Neural cell (in vitro differentiated cells): ENCODE measurements at regions not wholly inside any gene's neighbourhood (a gene's known extent, or its start where the extent isn't known, plus 50 kb on each side); places are given as distances from the start of the nearest gene placed in this dataset.
A peak's percentile ranks its signal among the peaks of the same experiment; 100 is the strongest.

ENCODE experiments used
- H2AFZ ChIP-seq: fragments of 200-600, 300-800 bp; sonication (generic), shearing (Covaris generic); 2 replicates; pipeline ENCODE4 v1.6.0; 2014; ENCODE audit warnings: low read depth, mild to moderate bottlenecking, antibody characterized with exemption, low read length, moderate library complexity
- H3F3A ChIP-seq: fragments of 200-600 bp; shearing (Covaris generic); 2 replicates; pipeline ENCODE4 v1.6.1; 2016; ENCODE audit warnings: mild to moderate bottlenecking, moderate library complexity, mixed read lengths, antibody characterized with exemption, low read length; ENCODE audit not compliant: insufficient read depth, poor library complexity, severe bottlenecking
- H3K27ac ChIP-seq: fragments of 200-600, 300-800 bp; sonication (generic), shearing (Covaris generic); 2 replicates; pipeline ENCODE4 v1.5.1; 2014; ENCODE audit warnings: mild to moderate bottlenecking, low read length, moderate library complexity
- H3K27me3 ChIP-seq: fragments of 300-800, 200-600 bp; sonication (generic), shearing (Covaris generic); 2 replicates; pipeline ENCODE4 v1.6.0; 2014; ENCODE audit warnings: mild to moderate bottlenecking, low read depth, low read length, moderate library complexity; ENCODE audit not compliant: insufficient read depth
- H3K36me3 ChIP-seq: fragments of 300-800, 200-600 bp; sonication (generic), shearing (Covaris generic); 2 replicates; pipeline ENCODE4 v1.5.1; 2014; ENCODE audit warnings: mild to moderate bottlenecking, antibody characterized with exemption, low read length, moderate library complexity; ENCODE audit not compliant: insufficient read depth
- H3K4me2 ChIP-seq: fragments of 300-800, 200-600 bp; sonication (generic), shearing (Covaris generic); 2 replicates; pipeline ENCODE4 v1.6.0; 2014; ENCODE audit warnings: mild to moderate bottlenecking, low read length
- H3K4me3 ChIP-seq: fragments of 300-800, 200-600 bp; sonication (generic), shearing (Covaris generic); 2 replicates; pipeline ENCODE4 v1.5.1; 2014; ENCODE audit warnings: mild to moderate bottlenecking, low read length, moderate library complexity
- H3K79me2 ChIP-seq: fragments of 200-600 bp; shearing (Covaris generic); replicated peaks from 2 replicates; pipeline ENCODE4 v1.6.0; 2014; ENCODE audit warnings: mild to moderate bottlenecking, low read length, moderate library complexity; ENCODE audit not compliant: insufficient read depth
- H3K9ac ChIP-seq: fragments of 300-800, 200-600 bp; sonication (generic), shearing (Covaris generic); 2 replicates; pipeline ENCODE4 v1.6.1; 2016; ENCODE audit warnings: mild to moderate bottlenecking, low read length, mixed read lengths
- H3K9me2 ChIP-seq: fragments of 200-600 bp; shearing (Covaris generic); 2 replicates; pipeline ENCODE4 v1.6.1; 2016; ENCODE audit warnings: mild to moderate bottlenecking, low read length, mixed read lengths; ENCODE audit not compliant: insufficient read depth
- H3K9me3 ChIP-seq: fragments of 200-600, 300-800 bp; sonication (generic), shearing (Covaris generic); 2 replicates; pipeline ENCODE4 v1.6.1; 2016; ENCODE audit warnings: mild to moderate bottlenecking, mixed run types, low read length, moderate library complexity, mixed read lengths
- H4K20me1 ChIP-seq: fragments of 200-600 bp; shearing (Covaris generic); 2 replicates; pipeline ENCODE4 v1.6.1; 2016; ENCODE audit warnings: mild to moderate bottlenecking, mixed run types; ENCODE audit not compliant: insufficient read depth
- EP300 ChIP-seq: fragments of 450-650 bp; conservative IDR thresholded peaks from 2 replicates; pipeline ENCODE4 v1.6.1; 2014; ENCODE audit warnings: antibody characterized with exemption, mild to moderate bottlenecking, moderate library complexity; ENCODE audit not compliant: poor library complexity, severe bottlenecking
- EZH2 ChIP-seq: fragments of 200-600, 300-800 bp; shearing (Covaris generic), sonication (generic); IDR thresholded peaks from 2 replicates; pipeline ENCODE4 v1.6.1; 2014; ENCODE audit warnings: antibody characterized with exemption, low read length, borderline replicate concordance, mild to moderate bottlenecking; ENCODE audit not compliant: insufficient read depth, poor library complexity, severe bottlenecking
- MXI1 ChIP-seq: fragments of 450-650 bp; conservative IDR thresholded peaks from 2 replicates; pipeline ENCODE4 v1.6.1; 2014; ENCODE audit warnings: antibody characterized with exemption, mild to moderate bottlenecking; ENCODE audit not compliant: poor library complexity, severe bottlenecking
- POLR2AphosphoS5 ChIP-seq: IDR thresholded peaks from 2 replicates; pipeline ENCODE4 v1.6.1; 2012
- RAD21 ChIP-seq: fragments of 450-650 bp; conservative IDR thresholded peaks from 2 replicates; pipeline ENCODE4 v1.6.1; 2014; ENCODE audit warnings: antibody characterized with exemption, mild to moderate bottlenecking, moderate library complexity
- SMC3 ChIP-seq: fragments of 450-650 bp; conservative IDR thresholded peaks from 2 replicates; pipeline ENCODE4 v1.6.1; 2014; ENCODE audit warnings: antibody characterized with exemption, mild to moderate bottlenecking, moderate library complexity; ENCODE audit not compliant: poor library complexity
- TAF1 ChIP-seq: IDR thresholded peaks from 2 replicates; pipeline ENCODE4 v1.6.1; 2012; ENCODE audit warnings: low read depth
- TF ChIP-seq, protein P1 (sequence below): IDR thresholded peaks from 2 replicates; pipeline ENCODE4 v1.6.1; 2012; ENCODE audit warnings: borderline replicate concordance
- TF ChIP-seq, protein P2 (sequence below): fragments of 450-650 bp; IDR thresholded peaks from 2 replicates; pipeline ENCODE4 v1.5.1; 2014; ENCODE audit warnings: antibody characterized with exemption, mild to moderate bottlenecking, moderate library complexity; ENCODE audit not compliant: poor library complexity, severe bottlenecking

DNA sequence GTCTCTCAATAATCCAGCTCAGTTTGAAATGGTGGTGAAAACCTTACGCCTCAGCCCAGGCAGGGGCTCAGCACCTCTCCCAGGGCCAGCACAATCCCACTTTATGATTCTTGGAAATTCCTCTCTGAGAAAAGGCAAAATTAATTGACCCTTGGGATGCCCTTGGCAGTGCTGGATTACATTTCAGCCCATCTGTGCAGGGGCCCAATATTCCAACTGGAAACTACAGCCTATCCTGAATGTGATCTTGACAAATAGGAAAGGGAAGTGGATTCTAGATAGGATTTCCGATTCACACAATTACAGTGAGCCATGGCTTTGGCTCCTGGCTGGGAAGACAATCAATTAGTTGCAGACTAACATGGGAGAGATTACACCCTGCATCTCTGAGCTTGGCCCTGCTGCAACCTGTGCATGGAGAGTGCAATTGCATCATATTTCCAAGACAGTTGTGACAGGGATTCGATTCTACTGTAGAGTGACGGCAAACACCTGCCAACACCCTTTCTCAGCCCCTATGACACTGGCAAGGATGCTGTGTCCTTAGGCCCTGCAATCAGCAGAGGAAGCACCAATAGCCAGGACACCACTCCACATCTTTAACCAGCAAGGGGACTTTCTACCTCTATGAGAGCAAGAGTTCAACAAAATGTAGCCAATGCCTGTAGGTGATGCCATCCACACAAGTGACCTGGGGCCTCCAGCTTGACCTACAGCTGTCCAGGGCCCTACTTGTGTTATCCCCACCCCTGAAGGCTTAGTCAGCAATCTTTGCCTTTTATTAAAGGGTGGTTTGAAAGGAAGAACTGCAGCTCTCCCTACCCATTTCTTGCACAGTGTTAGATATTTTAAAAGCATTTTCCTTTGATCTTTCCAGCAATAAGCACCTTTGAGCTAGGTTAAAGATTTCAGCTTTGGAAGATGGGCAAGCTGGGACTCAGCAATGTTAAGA, 187.2 kb upstream of the HS6ST1 start:
- H4K20me1 ChIP-seq: no peaks in the 10 kb centered on the region
- peak overlapping the region; percentile 21 for H3K4me3 ChIP-seq
- no peak overlapping the region for H3K9ac ChIP-seq
- H3K9me2 ChIP-seq: no peaks in the 10 kb centered on the region
- peak overlapping the region; percentile 26 for H3K27ac ChIP-seq
- no peak overlapping the region for H3K4me2 ChIP-seq
- H3F3A ChIP-seq: no peaks in the 10 kb centered on the region
- no peak for TF ChIP-seq MXI1
- no peak for TF ChIP-seq EP300
- TF ChIP-seq EZH2: no peak
- TF ChIP-seq POLR2AphosphoS5: no peak
- TF ChIP-seq SMC3: no peak
- TF ChIP-seq TAF1: no peak
- TF ChIP-seq, protein P1, sequence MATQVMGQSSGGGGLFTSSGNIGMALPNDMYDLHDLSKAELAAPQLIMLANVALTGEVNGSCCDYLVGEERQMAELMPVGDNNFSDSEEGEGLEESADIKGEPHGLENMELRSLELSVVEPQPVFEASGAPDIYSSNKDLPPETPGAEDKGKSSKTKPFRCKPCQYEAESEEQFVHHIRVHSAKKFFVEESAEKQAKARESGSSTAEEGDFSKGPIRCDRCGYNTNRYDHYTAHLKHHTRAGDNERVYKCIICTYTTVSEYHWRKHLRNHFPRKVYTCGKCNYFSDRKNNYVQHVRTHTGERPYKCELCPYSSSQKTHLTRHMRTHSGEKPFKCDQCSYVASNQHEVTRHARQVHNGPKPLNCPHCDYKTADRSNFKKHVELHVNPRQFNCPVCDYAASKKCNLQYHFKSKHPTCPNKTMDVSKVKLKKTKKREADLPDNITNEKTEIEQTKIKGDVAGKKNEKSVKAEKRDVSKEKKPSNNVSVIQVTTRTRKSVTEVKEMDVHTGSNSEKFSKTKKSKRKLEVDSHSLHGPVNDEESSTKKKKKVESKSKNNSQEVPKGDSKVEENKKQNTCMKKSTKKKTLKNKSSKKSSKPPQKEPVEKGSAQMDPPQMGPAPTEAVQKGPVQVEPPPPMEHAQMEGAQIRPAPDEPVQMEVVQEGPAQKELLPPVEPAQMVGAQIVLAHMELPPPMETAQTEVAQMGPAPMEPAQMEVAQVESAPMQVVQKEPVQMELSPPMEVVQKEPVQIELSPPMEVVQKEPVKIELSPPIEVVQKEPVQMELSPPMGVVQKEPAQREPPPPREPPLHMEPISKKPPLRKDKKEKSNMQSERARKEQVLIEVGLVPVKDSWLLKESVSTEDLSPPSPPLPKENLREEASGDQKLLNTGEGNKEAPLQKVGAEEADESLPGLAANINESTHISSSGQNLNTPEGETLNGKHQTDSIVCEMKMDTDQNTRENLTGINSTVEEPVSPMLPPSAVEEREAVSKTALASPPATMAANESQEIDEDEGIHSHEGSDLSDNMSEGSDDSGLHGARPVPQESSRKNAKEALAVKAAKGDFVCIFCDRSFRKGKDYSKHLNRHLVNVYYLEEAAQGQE: no peak
- TF ChIP-seq, protein P2, sequence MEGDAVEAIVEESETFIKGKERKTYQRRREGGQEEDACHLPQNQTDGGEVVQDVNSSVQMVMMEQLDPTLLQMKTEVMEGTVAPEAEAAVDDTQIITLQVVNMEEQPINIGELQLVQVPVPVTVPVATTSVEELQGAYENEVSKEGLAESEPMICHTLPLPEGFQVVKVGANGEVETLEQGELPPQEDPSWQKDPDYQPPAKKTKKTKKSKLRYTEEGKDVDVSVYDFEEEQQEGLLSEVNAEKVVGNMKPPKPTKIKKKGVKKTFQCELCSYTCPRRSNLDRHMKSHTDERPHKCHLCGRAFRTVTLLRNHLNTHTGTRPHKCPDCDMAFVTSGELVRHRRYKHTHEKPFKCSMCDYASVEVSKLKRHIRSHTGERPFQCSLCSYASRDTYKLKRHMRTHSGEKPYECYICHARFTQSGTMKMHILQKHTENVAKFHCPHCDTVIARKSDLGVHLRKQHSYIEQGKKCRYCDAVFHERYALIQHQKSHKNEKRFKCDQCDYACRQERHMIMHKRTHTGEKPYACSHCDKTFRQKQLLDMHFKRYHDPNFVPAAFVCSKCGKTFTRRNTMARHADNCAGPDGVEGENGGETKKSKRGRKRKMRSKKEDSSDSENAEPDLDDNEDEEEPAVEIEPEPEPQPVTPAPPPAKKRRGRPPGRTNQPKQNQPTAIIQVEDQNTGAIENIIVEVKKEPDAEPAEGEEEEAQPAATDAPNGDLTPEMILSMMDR: no peak
- TF ChIP-seq RAD21: no peak
- no peaks in the 10 kb centered on the region for H3K79me2 ChIP-seq
- no peaks in the 10 kb centered on the region for H3K9me3 ChIP-seq
- H3K36me3 ChIP-seq: no peaks in the 10 kb centered on the region
- no peaks in the 10 kb centered on the region for H3K27me3 ChIP-seq
- H2AFZ ChIP-seq: no peak overlapping the region

DNA sequence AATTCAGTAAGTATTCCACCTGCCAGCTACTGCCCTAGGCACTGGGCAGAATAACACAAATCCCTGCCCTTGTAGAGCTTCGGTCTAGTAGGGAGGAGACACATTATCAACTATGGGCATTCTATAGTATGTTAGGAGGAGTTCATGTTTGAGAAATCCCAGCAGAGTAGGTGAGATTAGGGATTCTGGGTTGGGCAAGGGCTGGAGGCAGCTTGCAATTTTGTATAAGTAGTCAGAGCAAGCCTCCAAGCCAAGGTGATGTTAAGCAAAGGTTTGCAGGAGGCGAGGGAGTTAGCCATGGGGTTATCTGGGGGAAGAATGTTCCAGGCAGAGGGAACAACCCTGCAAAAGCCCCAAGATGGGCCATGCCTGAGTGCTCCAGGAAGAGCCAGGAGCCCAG, 187.9 kb upstream of the HS6ST1 start:
- Histone ChIP-seq H3F3A (no peaks in the 10 kb centered on the region), H4K20me1 (no peaks in the 10 kb centered on the region), H3K27me3 (no peaks in the 10 kb centered on the region), H3K4me3 (no peak overlapping the region), H3K9ac (no peak overlapping the region), H3K27ac (no peak overlapping the region), H3K9me2 (no peaks in the 10 kb centered on the region), H3K4me2 (no peak overlapping the region), H3K9me3 (no peaks in the 10 kb centered on the region), H3K36me3 (no peaks in the 10 kb centered on the region), H2AFZ (no peak overlapping the region), H3K79me2 (no peaks in the 10 kb centered on the region)
- TF ChIP-seq, protein P1: no peak
- TF ChIP-seq POLR2AphosphoS5: no peak
- TF ChIP-seq EZH2: no peak
- TF ChIP-seq MXI1: no peak
